ENCODE measurements at regions not wholly inside any gene's neighbourhood (a gene's known extent, or its start where the extent isn't known, plus 50 kb on each side); places are given as distances from the start of the nearest gene placed in this dataset.

GRCh38 chr4:96566755-96567154 is 726.9 kb downstream of the PDHA2 start:
- Histone ChIP-seq H3K27me3 (ENCODE audit: insufficient read depth, low read length, poor library complexity, severe bottlenecking) (no peaks in the 10 kb centered on the region), H3K4me2 (ENCODE audit: low read depth, low read length, poor library complexity, severe bottlenecking) (no peak overlapping the region), H3K9me3 (ENCODE audit: insufficient read depth, low read depth, low read length) (no peaks in the 10 kb centered on the region), H3K4me3 (ENCODE audit: low read length, poor library complexity, severe bottlenecking) (no peak overlapping the region), H3K9ac (ENCODE audit: low read depth, low read length, poor library complexity, severe bottlenecking) (no peak overlapping the region), H3K4me1 (ENCODE audit: insufficient read depth, low read length, poor library complexity, severe bottlenecking) (no peaks in the 10 kb centered on the region), H3K79me2 (ENCODE audit: insufficient read depth, low read length) (no peaks in the 10 kb centered on the region), H4K20me1 (ENCODE audit: insufficient read depth, low read length, poor library complexity, severe bottlenecking) (no peaks in the 10 kb centered on the region), H3F3A (ENCODE audit: low read depth) (no peaks in the 10 kb centered on the region), H2AFZ (ENCODE audit: low read length) (0 out of 2 replicates have a peak overlapping the region, but pooled peaks have one; percentile 20), H3K9me2 (replicated peaks; ENCODE audit: low read depth, low read length) (no peaks in the 10 kb centered on the region), H3K36me3 (ENCODE audit: insufficient read depth, low read length) (no peaks in the 10 kb centered on the region)
- no peak for TF ChIP-seq EZH2phosphoT487 (IDR thresholded peaks at IDR 0.05; ENCODE audit: borderline replicate concordance)
- TF ChIP-seq, protein P1, sequence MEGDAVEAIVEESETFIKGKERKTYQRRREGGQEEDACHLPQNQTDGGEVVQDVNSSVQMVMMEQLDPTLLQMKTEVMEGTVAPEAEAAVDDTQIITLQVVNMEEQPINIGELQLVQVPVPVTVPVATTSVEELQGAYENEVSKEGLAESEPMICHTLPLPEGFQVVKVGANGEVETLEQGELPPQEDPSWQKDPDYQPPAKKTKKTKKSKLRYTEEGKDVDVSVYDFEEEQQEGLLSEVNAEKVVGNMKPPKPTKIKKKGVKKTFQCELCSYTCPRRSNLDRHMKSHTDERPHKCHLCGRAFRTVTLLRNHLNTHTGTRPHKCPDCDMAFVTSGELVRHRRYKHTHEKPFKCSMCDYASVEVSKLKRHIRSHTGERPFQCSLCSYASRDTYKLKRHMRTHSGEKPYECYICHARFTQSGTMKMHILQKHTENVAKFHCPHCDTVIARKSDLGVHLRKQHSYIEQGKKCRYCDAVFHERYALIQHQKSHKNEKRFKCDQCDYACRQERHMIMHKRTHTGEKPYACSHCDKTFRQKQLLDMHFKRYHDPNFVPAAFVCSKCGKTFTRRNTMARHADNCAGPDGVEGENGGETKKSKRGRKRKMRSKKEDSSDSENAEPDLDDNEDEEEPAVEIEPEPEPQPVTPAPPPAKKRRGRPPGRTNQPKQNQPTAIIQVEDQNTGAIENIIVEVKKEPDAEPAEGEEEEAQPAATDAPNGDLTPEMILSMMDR (conservative IDR thresholded peaks at IDR 0.05; ENCODE audit: low read length): no peak

GRCh38 chr4:96585304-96585703 is 745.4 kb downstream of the PDHA2 start:
- Histone ChIP-seq H3K9me2 (replicated peaks; ENCODE audit: low read depth, low read length) (no peaks in the 10 kb centered on the region), H3K4me1 (ENCODE audit: insufficient read depth, low read length, poor library complexity, severe bottlenecking) (no peaks in the 10 kb centered on the region), H3K4me3 (ENCODE audit: low read length, poor library complexity, severe bottlenecking) (no peak overlapping the region), H3K9me3 (ENCODE audit: insufficient read depth, low read depth, low read length) (no peaks in the 10 kb centered on the region), H4K20me1 (ENCODE audit: insufficient read depth, low read length, poor library complexity, severe bottlenecking) (no peaks in the 10 kb centered on the region), H3K79me2 (ENCODE audit: insufficient read depth, low read length) (no peaks in the 10 kb centered on the region), H2AFZ (ENCODE audit: low read length) (no peak overlapping the region), H3K9ac (ENCODE audit: low read depth, low read length, poor library complexity, severe bottlenecking) (no peak overlapping the region), H3F3A (ENCODE audit: low read depth) (no peaks in the 10 kb centered on the region), H3K4me2 (ENCODE audit: low read depth, low read length, poor library complexity, severe bottlenecking) (no peak overlapping the region), H3K36me3 (ENCODE audit: insufficient read depth, low read length) (no peaks in the 10 kb centered on the region), H3K27me3 (ENCODE audit: insufficient read depth, low read length, poor library complexity, severe bottlenecking) (no peaks in the 10 kb centered on the region)
- TF ChIP-seq, protein P1 (conservative IDR thresholded peaks at IDR 0.05; ENCODE audit: low read length): no peak
- TF ChIP-seq EZH2phosphoT487 (IDR thresholded peaks at IDR 0.05; ENCODE audit: borderline replicate concordance): no peak

- Histone ChIP-seq H3K9me3 (ENCODE audit: insufficient read depth, low read depth, low read length) (no peaks in the 10 kb centered on the region), H3K4me2 (ENCODE audit: low read depth, low read length, poor library complexity, severe bottlenecking) (no peak overlapping the region), H3K4me1 (ENCODE audit: insufficient read depth, low read length, poor library complexity, severe bottlenecking) (no peaks in the 10 kb centered on the region), H2AFZ (ENCODE audit: low read length) (peak overlapping the region; percentile 65; the same call in 1 of the 2 replicates), H3F3A (ENCODE audit: low read depth) (no peaks in the 10 kb centered on the region), H3K36me3 (ENCODE audit: insufficient read depth, low read length) (no peaks in the 10 kb centered on the region), H3K4me3 (ENCODE audit: low read length, poor library complexity, severe bottlenecking) (no peak overlapping the region), H4K20me1 (ENCODE audit: insufficient read depth, low read length, poor library complexity, severe bottlenecking) (no peaks in the 10 kb centered on the region), H3K79me2 (ENCODE audit: insufficient read depth, low read length) (no peaks in the 10 kb centered on the region), H3K9me2 (replicated peaks; ENCODE audit: low read depth, low read length) (no peaks in the 10 kb centered on the region), H3K27me3 (ENCODE audit: insufficient read depth, low read length, poor library complexity, severe bottlenecking) (no peaks in the 10 kb centered on the region), H3K9ac (ENCODE audit: low read depth, low read length, poor library complexity, severe bottlenecking) (no peak overlapping the region)
- no peak for TF ChIP-seq EZH2phosphoT487 (IDR thresholded peaks at IDR 0.05; ENCODE audit: borderline replicate concordance)
- TF ChIP-seq, protein P1 (conservative IDR thresholded peaks at IDR 0.05; ENCODE audit: low read length): no peak
These were observed 753.5 kb downstream of the PDHA2 start for GRCh38 chr4:96593422-96593821.
